Liver (tissue), 3 donors: ENCODE measurements at regions not wholly inside any gene's neighbourhood (a gene's known extent, or its start where the extent isn't known, plus 50 kb on each side); places are given as distances from the start of the nearest gene placed in this dataset.

Source experiments
- FOXA1 ChIP-seq: IDR thresholded peaks from 2 replicates; pipeline ENCODE4 v1.6.1; 2016; ENCODE audit warnings: antibody characterized with exemption
- JUND ChIP-seq, 2 donors: IDR thresholded peaks; 2 replicates each; pipeline ENCODE4 v1.6.1; 2016; ENCODE audit warnings: antibody characterized with exemption in 2 of 2
- RAD21 ChIP-seq, 2 donors: IDR thresholded peaks; 2 replicates each; pipeline ENCODE4 v1.6.1; 2016; ENCODE audit warnings: antibody characterized with exemption in 2 of 2, mild to moderate bottlenecking in 2 of 2
- TAF1 ChIP-seq: conservative IDR thresholded peaks from 2 replicates; pipeline ENCODE4 v1.6.1; 2016; ENCODE audit warnings: antibody characterized with exemption, mild to moderate bottlenecking
- YY1 ChIP-seq: IDR thresholded peaks from 2 replicates; pipeline ENCODE4 v1.6.1; 2016; ENCODE audit warnings: antibody characterized with exemption, mild to moderate bottlenecking
- TF ChIP-seq, protein P1 (sequence below): fragments of 150-350 bp; IDR thresholded peaks from 2 replicates; pipeline ENCODE4 v1.5.1; 2017; ENCODE audit warnings: improper control_type of control experiment, low read depth, low read length; ENCODE audit not compliant: missing input control
- TF ChIP-seq, protein P2 (sequence below): IDR thresholded peaks from 2 replicates; pipeline ENCODE4 v1.6.1; 2016; ENCODE audit warnings: antibody characterized with exemption
- TF ChIP-seq, protein P3 (sequence below): IDR thresholded peaks from 2 replicates; pipeline ENCODE4 v1.6.1; 2016; ENCODE audit warnings: antibody characterized with exemption
- TF ChIP-seq, protein P4 (sequence below): IDR thresholded peaks from 2 replicates; pipeline ENCODE4 v1.6.1; 2016; ENCODE audit warnings: antibody characterized with exemption, mild to moderate bottlenecking
- donor health status: healthy.
- donor health status: healthy.

DNA sequence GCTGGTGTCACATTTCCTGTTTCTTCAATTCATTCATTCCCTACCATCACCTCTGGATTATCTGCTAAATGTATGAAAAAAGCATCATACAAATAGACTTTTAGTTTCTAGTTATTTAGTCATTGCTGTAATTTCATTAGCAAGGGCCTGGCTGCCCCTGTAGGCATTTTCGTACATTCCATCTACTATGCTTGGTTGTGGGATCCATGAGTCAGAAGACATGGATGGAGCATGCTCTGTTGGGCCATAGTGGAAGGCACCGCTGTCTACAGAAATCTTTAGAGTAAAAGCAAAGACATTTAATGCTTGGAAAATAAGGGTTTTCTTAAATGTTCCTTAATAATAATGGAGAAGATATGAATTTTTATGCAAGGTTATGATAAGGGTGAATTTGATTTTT is 324.8 kb upstream of the MEIS1 start:
- TF ChIP-seq, protein P1, sequence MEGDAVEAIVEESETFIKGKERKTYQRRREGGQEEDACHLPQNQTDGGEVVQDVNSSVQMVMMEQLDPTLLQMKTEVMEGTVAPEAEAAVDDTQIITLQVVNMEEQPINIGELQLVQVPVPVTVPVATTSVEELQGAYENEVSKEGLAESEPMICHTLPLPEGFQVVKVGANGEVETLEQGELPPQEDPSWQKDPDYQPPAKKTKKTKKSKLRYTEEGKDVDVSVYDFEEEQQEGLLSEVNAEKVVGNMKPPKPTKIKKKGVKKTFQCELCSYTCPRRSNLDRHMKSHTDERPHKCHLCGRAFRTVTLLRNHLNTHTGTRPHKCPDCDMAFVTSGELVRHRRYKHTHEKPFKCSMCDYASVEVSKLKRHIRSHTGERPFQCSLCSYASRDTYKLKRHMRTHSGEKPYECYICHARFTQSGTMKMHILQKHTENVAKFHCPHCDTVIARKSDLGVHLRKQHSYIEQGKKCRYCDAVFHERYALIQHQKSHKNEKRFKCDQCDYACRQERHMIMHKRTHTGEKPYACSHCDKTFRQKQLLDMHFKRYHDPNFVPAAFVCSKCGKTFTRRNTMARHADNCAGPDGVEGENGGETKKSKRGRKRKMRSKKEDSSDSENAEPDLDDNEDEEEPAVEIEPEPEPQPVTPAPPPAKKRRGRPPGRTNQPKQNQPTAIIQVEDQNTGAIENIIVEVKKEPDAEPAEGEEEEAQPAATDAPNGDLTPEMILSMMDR = no peak
- TF ChIP-seq, protein P2, sequence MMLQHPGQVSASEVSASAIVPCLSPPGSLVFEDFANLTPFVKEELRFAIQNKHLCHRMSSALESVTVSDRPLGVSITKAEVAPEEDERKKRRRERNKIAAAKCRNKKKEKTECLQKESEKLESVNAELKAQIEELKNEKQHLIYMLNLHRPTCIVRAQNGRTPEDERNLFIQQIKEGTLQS = no peak
- TF ChIP-seq, protein P3, sequence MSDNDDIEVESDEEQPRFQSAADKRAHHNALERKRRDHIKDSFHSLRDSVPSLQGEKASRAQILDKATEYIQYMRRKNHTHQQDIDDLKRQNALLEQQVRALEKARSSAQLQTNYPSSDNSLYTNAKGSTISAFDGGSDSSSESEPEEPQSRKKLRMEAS = no peak
- no peak for TF ChIP-seq FOXA1
- TF ChIP-seq, protein P4, sequence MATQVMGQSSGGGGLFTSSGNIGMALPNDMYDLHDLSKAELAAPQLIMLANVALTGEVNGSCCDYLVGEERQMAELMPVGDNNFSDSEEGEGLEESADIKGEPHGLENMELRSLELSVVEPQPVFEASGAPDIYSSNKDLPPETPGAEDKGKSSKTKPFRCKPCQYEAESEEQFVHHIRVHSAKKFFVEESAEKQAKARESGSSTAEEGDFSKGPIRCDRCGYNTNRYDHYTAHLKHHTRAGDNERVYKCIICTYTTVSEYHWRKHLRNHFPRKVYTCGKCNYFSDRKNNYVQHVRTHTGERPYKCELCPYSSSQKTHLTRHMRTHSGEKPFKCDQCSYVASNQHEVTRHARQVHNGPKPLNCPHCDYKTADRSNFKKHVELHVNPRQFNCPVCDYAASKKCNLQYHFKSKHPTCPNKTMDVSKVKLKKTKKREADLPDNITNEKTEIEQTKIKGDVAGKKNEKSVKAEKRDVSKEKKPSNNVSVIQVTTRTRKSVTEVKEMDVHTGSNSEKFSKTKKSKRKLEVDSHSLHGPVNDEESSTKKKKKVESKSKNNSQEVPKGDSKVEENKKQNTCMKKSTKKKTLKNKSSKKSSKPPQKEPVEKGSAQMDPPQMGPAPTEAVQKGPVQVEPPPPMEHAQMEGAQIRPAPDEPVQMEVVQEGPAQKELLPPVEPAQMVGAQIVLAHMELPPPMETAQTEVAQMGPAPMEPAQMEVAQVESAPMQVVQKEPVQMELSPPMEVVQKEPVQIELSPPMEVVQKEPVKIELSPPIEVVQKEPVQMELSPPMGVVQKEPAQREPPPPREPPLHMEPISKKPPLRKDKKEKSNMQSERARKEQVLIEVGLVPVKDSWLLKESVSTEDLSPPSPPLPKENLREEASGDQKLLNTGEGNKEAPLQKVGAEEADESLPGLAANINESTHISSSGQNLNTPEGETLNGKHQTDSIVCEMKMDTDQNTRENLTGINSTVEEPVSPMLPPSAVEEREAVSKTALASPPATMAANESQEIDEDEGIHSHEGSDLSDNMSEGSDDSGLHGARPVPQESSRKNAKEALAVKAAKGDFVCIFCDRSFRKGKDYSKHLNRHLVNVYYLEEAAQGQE = no peak
- TF ChIP-seq RAD21 (IDR thresholded peaks at IDR 0.05) = no peak
- TF ChIP-seq JUND (IDR thresholded peaks at IDR 0.05) = no peak
- TF ChIP-seq TAF1 = no peak
- no peak for TF ChIP-seq YY1
